Esophagus mucosa (tissue), 1 donor: ENCODE measurements at regions not wholly inside any gene's neighbourhood (a gene's known extent, or its start where the extent isn't known, plus 50 kb on each side); places are given as distances from the start of the nearest gene placed in this dataset.

Experiments
- ATAC-seq: fragments of 200-7000 bp; cut with Tn5 transposase; one replicate; pipeline ENCODE4 v1.9.1; 2020
- donor health status: DM: yes; HTN: yes; CAD: no.

GRCh38 chr9:135320943-135321342, 158.6 kb upstream of the PPP1R26 start:
- no peak for ATAC-seq

GRCh38 chr9:135321580-135321979, 158.0 kb upstream of the PPP1R26 start:
- ATAC-seq, result no peak

GRCh38 chr9:135324329-135324728, 155.3 kb upstream of the PPP1R26 start:
- ATAC-seq, result no peak

- no peak for ATAC-seq
These were observed 153.4 kb upstream of the PPP1R26 start for GRCh38 chr9:135326141-135326540.

- ATAC-seq, result no peak
These were observed 152.9 kb upstream of the PPP1R26 start for GRCh38 chr9:135326633-135327152.

- ATAC-seq, result no peak
These were observed 150.8 kb upstream of the PPP1R26 start for GRCh38 chr9:135328485-135329417.

GRCh38 chr9:135329571-135330306, 149.8 kb upstream of the PPP1R26 start:
- ATAC-seq, result no peak

- ATAC-seq, result no peak
These were observed 149.3 kb upstream of the PPP1R26 start for GRCh38 chr9:135330307-135330631.

GRCh38 chr9:135330685-135331590, 148.6 kb upstream of the PPP1R26 start:
- ATAC-seq, result peak; percentile 8

GRCh38 chr9:135332516-135332915, 147.1 kb upstream of the PPP1R26 start:
- ATAC-seq, result no peak

- no peak for ATAC-seq
These were observed 146.4 kb upstream of the PPP1R26 start for GRCh38 chr9:135332979-135333748.

GRCh38 chr9:135334953-135335460, 144.6 kb upstream of the PPP1R26 start:
- ATAC-seq, result no peak

GRCh38 chr9:135335691-135336181, 143.8 kb upstream of the PPP1R26 start:
- ATAC-seq, result no peak

- ATAC-seq, result no peak
These were observed 142.7 kb upstream of the PPP1R26 start for GRCh38 chr9:135336722-135337527.

- no peak for ATAC-seq
These were observed 141.0 kb upstream of the PPP1R26 start for GRCh38 chr9:135338546-135338945.

- no peak for ATAC-seq
These were observed 140.1 kb upstream of the PPP1R26 start for GRCh38 chr9:135339378-135339973.

GRCh38 chr9:135340143-135340655, 139.4 kb upstream of the PPP1R26 start:
- no peak for ATAC-seq

- ATAC-seq, result no peak
These were observed 138.7 kb upstream of the PPP1R26 start for GRCh38 chr9:135340726-135341475.

- no peak for ATAC-seq
These were observed 137.9 kb upstream of the PPP1R26 start for GRCh38 chr9:135341612-135342169.
